GM21447 (cell line): ENCODE measurements at regions not wholly inside any gene's neighbourhood (a gene's known extent, or its start where the extent isn't known, plus 50 kb on each side); places are given as distances from the start of the nearest gene placed in this dataset.

ENCODE experiments used
- ATAC-seq: cut with Tn5 transposase; IDR thresholded peaks from one replicate; pipeline ENCODE4 v1.9.1; 2021; ENCODE audit not compliant: unreplicated experiment

GRCh38 chr14:48925184-48925583, 661.0 kb downstream of the RPS29 start:
- no peak for ATAC-seq

- ATAC-seq, result no peak
These were observed 671.3 kb downstream of the RPS29 start for GRCh38 chr14:48914921-48915320.

- no peak for ATAC-seq
These were observed 671.8 kb downstream of the RPS29 start for GRCh38 chr14:48914382-48914781.

- ATAC-seq, result no peak
These were observed 685.6 kb downstream of the RPS29 start for GRCh38 chr14:48900565-48900964.

GRCh38 chr14:48890333-48890732, 695.8 kb downstream of the RPS29 start:
- no peak for ATAC-seq

- no peak for ATAC-seq
These were observed 709.3 kb downstream of the RPS29 start for GRCh38 chr14:48876806-48877340.

GRCh38 chr14:48874711-48875110, 711.5 kb downstream of the RPS29 start:
- no peak for ATAC-seq

GRCh38 chr14:48857366-48857765, 728.8 kb downstream of the RPS29 start:
- ATAC-seq, result no peak

- no peak for ATAC-seq
These were observed 733.0 kb downstream of the RPS29 start for GRCh38 chr14:48853159-48853558.

- ATAC-seq, result no peak
These were observed 736.3 kb downstream of the RPS29 start for GRCh38 chr14:48849741-48850322.

GRCh38 chr14:48842785-48843184, 743.4 kb downstream of the RPS29 start:
- ATAC-seq, result no peak

- no peak for ATAC-seq
These were observed 760.1 kb downstream of the RPS29 start for GRCh38 chr14:48826058-48826457.

- ATAC-seq, result no peak
These were observed 771.6 kb downstream of the RPS29 start for GRCh38 chr14:48814562-48814961.

- no peak for ATAC-seq
These were observed 780.9 kb downstream of the RPS29 start for GRCh38 chr14:48805315-48805714.

GRCh38 chr14:48792376-48793024, 793.7 kb downstream of the RPS29 start:
- no peak for ATAC-seq

- ATAC-seq, result no peak
These were observed 797.4 kb downstream of the RPS29 start for GRCh38 chr14:48788771-48789170.

GRCh38 chr14:48786498-48786897, 799.7 kb downstream of the RPS29 start:
- ATAC-seq, result no peak

- ATAC-seq, result no peak
These were observed 814.5 kb downstream of the RPS29 start for GRCh38 chr14:48771717-48772116.

- ATAC-seq, result no peak
These were observed 834.9 kb downstream of the RPS29 start for GRCh38 chr14:48751293-48751692.

GRCh38 chr14:48748151-48748675, 838.0 kb downstream of the RPS29 start:
- ATAC-seq, result no peak

- ATAC-seq, result no peak
These were observed 838.6 kb downstream of the RPS29 start for GRCh38 chr14:48747561-48748089.

- no peak for ATAC-seq
These were observed 842.0 kb downstream of the RPS29 start for GRCh38 chr14:48744202-48744601.
